ENCODE measurements at regions not wholly inside any gene's neighbourhood (a gene's known extent, or its start where the extent isn't known, plus 50 kb on each side); places are given as distances from the start of the nearest gene placed in this dataset.
"Not testable (repeated sequence)": the region's sequence is repeated elsewhere in the genome, so short reads cannot be mapped to it uniquely, and the experiment has no call there.

GRCh38 chr2:172308253-172308935 is 119.0 kb upstream of the ITGA6 start:
- no peak for ATAC-seq (ENCODE audit: low FRiP score)
- no peak for DNase-seq (ENCODE audit: low spot score)
- TF ChIP-seq, protein P1, sequence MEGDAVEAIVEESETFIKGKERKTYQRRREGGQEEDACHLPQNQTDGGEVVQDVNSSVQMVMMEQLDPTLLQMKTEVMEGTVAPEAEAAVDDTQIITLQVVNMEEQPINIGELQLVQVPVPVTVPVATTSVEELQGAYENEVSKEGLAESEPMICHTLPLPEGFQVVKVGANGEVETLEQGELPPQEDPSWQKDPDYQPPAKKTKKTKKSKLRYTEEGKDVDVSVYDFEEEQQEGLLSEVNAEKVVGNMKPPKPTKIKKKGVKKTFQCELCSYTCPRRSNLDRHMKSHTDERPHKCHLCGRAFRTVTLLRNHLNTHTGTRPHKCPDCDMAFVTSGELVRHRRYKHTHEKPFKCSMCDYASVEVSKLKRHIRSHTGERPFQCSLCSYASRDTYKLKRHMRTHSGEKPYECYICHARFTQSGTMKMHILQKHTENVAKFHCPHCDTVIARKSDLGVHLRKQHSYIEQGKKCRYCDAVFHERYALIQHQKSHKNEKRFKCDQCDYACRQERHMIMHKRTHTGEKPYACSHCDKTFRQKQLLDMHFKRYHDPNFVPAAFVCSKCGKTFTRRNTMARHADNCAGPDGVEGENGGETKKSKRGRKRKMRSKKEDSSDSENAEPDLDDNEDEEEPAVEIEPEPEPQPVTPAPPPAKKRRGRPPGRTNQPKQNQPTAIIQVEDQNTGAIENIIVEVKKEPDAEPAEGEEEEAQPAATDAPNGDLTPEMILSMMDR (IDR thresholded peaks at IDR 0.05), result no peak

DNA sequence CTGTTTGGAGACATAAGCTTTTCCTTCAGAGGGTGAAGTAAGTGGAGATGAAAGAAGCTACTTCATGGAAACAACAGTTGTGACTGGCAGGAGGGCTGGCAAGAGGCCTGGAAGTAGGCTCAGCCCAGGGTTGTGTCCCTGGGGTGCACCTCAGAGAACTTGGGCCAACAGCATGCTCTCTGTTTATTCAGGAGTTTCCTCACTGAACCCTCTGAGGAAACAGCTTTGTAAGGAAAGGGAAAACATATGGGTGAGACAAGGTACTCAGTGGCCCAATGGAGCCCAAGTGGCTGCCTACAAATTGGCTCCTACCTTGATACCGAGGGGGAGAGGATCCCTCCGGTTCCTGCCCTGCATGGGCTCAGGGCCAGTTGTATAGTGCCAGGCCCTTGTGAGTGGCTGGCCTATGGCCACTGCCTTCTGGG is 115.5 kb upstream of the ITGA6 start:
- DNase-seq (ENCODE audit: low spot score), result no peak
- TF ChIP-seq, protein P1 (IDR thresholded peaks at IDR 0.05), result no peak
- ATAC-seq (ENCODE audit: low FRiP score), result no peak

DNA sequence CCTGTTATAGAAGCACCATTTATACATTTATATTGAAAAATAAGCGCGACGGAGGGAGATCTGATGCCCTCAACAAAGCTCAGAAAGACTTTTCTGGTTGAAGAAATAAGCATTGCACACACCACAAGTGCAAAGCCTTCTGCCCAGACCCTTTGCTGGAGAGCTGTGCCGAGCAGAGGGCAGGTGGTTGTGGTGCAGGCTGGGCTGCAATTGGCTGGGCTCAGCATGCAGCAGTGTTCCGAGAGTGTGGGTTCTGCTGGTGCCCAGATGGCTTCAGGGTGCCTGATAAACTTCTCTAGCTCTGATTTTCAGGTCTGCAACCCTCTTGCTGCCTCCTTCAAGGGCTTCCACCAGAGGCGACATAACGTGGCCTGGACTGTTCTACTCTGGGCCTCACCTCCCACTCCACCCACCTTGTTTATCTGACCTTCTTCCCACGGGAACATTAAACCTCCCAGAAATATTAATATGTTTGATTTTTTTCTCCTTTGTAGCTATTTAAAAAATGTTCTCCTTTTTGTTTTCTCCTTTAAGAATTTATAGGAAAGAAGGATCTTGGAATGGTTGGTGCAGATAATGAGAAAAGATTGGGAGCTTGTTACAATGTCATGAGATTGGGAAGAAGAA is 113.6 kb upstream of the ITGA6 start:
- TF ChIP-seq, protein P1 (IDR thresholded peaks at IDR 0.05), result no peak
- DNase-seq (ENCODE audit: low spot score) (no peak), ATAC-seq (ENCODE audit: low FRiP score) (no peak)

DNA sequence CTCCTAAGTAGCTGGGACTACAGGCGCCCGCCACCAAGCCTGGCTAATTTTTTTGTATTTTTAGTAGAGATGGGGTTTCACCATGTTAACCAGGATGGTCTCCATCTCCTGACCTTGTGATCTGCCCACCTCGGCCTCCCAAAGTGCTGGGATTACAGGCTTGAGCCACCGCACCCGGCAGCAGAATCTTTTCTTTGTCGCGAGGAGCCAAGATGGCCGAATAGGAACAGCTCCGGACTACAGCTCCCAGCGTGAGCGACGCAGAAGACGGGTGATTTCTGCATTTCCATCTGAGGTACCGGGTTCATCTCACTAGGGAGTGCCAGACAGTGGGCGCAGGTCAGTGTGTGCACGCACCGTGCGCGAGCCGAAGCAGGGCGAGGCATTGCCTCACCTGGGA is 112.3 kb upstream of the ITGA6 start:
- ATAC-seq (ENCODE audit: low FRiP score); DNase-seq (ENCODE audit: low spot score): not testable (repeated sequence)

DNA sequence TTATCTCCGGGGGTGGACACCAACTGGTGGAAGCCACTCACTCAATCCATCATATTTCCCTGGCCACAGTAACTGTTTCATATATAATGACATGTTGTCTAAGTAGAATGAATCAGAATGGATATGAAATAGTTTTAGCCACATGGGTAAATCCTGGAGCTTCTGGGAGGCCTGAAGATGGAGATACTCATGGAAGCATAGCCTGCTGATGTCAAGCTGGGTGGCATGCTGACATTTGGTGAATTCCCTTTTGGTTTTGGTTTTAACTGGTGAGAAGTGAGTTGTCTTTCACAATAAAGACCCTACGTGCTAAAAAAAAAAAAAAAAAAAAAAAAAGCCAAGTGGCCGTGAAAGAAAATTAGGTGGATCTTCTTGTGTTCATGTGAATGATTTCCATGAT is 105.3 kb upstream of the ITGA6 start:
- ATAC-seq (ENCODE audit: low FRiP score) (no peak), DNase-seq (ENCODE audit: low spot score) (no peak)
- TF ChIP-seq, protein P1 (IDR thresholded peaks at IDR 0.05), result no peak

GRCh38 chr2:172323256-172323655 is 104.1 kb upstream of the ITGA6 start:
- TF ChIP-seq, protein P1 (IDR thresholded peaks at IDR 0.05), result no peak
- no peak for DNase-seq (ENCODE audit: low spot score)
- no peak for ATAC-seq (ENCODE audit: low FRiP score)

DNA sequence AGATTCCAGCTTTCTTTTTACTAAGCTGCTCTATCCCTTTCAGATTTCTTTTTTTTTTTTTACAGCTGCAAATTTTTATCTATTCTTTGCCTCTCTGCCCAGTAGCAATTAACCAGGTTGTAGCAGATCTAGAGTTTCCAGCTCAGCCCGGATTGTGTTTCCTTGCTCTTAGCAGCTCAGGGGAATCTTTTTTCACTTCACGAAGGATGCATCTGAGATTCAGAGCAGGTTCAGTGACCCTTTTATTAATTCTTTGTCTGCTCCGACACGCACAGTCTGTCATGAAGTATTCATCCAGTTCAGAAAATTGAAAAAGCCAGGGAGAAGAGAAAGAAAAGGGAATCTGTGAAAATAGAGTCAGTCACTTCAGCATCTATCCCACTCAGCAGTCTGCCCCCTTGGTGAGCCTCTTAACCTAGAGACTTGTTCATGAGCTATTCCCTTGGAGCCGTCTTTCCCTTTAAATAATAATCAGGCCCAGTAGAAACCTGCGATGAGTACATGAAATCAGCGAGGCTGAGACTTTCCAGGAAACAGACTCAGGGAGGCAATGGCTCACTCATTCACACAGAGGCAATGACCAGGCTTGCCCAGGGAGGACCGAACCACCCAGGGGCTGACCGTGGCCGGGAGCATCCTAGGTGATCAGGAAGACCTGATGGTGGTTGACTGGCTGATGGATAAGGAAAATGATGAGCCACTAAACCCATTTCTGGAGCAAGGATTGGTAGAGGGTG is 103.4 kb upstream of the ITGA6 start:
- ATAC-seq (ENCODE audit: low FRiP score), result no peak
- TF ChIP-seq, protein P1 (IDR thresholded peaks at IDR 0.05), result no peak
- no peak for DNase-seq (ENCODE audit: low spot score)

Measured in omental fat pad (tissue), 3 donors.